ENCODE measurements at regions not wholly inside any gene's neighbourhood (a gene's known extent, or its start where the extent isn't known, plus 50 kb on each side); places are given as distances from the start of the nearest gene placed in this dataset.

DNA sequence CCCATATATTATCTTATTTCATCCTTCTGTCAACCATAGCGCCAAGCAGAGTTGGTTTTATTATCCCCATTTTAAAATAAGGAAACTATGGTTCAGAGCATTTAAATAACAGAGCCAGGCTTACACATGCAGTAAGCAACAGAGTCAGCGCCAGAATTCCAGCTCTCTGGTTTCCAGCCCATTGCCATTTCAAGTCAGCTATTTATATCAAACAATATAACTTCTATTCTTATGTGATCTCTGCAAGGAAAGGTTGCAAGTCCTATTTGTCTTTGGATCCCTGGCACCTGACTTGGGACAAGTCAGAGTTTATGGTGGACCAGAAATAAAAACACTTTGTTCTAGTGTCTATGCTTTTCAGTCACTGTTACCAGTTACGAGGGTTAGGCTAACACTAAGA is 174.1 kb upstream of the EEA1 start:
- DNase-seq (ENCODE audit: low spot score), result no peak

DNA sequence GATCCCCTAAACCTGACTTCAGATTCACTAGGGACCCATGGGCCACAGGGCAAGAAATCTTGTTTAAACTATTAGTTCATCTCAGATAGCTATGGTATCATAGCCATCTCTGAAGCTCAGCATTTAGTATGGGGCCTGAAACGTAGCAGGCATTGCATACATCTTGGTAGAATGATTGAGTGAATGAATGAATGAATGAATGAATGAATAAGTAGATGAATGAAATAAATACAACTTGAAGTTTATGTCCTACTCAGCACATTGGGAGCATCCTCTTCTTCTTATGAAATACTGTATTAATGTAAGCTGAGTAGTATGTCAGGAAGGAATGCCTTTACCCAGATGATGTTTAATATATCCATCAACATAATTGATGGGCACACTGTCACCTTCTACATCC is 175.4 kb upstream of the EEA1 start:
- DNase-seq (ENCODE audit: low spot score), result no peak

DNA sequence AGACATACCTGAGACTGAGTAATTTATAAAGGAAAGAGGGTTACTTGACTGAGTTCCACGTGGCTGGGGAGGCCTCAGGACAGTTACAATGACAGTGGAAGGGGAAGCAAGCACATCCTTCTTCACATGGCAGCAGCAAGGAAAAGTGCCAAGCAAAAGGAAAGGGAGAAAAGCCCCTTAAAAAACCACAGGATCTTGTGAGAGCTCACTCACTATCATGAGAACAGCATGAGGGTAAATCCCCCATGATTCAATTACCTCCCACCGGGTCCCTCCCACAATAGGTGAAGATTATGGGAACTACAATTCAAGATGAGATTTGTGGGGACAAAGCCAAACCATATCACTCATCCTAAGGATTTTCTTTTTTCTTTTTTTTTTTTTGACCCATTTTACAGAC is 177.8 kb upstream of the EEA1 start:
- no peak for DNase-seq (ENCODE audit: low spot score)

DNA sequence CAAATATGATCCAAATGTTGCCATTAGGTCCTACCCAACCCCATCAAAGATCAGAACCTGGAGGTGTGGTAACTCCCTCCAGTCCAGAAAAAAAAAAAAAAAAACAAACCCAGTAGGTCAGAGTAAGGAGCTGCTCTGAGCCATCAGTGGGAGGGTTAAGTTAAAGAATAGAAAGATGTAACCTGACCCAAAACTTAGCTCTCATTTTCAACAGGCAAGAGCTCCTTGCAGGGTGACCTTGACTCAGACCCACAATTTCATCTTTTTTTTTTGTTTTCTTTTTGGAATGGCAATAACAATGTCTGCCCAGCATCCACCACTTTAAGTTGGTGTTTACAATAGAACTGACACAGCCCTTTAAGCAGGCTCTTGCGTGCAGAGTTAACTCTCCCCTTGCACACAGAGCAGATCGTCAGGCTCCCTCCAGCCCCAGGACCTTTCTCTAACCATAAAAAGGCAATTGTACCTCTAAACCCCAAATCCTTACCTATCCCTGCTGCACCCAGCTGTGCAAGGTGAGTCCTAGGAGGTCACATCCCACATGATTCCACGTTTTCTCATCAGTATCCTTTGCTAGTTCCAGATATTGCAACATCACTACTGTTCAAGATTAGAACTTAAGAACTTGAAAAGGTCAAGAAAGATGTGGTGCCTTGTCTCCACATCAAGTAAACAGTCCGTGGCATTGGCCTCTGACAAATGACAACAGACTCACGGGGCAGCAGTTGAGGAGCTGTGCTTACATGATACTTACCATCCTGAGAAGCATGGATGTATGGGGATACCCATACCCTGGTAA is 178.6 kb upstream of the EEA1 start:
- no peak for DNase-seq (ENCODE audit: low spot score)

DNA sequence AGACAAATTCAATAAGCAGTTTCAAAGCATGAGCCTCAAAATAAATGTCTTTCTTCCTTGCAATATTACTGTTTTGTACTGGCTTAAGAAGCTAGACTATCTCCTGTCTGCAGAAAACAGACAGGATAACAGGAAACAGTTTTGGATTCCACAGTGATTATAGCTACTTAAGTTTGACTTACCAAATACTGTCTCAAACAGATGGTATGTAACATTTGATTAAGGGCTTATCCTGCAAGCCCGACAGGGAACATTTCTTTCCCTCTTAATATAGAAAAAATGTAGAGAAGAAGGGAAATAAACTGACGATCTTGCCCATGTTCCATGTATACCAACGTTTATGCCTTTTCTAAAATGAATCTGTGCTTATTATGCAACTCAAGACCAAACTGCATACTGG is 179.9 kb upstream of the EEA1 start:
- DNase-seq (ENCODE audit: low spot score), result no peak

DNA sequence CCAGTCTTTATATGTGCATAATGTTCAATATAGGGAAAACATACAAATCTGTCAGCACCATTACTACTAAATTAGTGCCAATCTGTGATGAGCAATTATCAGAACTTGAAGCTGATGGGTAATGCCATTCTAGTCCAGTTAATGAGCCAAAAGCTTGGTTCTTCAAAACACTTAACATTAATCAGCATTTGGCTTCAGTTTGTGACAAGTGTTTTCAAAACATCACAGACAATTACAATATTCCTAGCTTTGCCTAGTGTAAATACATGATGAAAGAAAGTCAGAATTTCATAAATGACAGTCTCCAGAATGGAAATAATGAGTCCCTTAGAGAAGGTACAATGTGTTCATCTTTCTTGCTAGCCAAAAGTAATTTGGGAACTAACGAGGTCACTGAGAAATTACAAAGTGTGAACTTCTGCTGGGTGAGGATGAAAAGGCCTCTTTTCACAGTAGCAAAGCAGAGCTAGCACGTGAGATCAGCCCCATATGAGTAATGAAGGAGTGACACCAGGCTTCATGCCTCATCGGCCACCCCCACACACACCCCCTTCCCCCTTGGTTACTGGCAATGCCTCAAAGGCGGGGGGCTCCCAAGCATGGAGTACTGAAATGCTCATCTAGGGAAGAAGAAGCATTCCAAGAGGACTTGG is 180.6 kb upstream of the EEA1 start:
- no peak for DNase-seq (ENCODE audit: low spot score)

DNA sequence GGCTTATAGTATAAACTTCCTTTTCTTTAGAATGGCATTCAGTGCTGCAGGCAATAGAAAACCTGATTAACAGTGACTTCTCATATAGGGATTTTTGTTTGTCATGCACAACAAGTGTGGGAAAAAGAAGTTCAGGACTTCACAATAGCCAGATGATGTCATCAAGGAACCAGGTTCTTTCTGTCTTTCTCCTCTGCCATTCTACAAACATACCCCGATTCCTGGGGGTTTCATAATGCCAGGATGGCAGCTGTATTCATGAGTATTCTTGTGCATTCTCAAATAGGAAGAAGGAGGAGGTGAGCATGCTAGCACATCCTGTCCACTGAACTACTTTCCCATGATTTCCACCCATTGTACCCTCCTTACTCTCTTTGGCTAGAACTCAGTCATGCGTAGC is 182.7 kb upstream of the EEA1 start:
- DNase-seq (ENCODE audit: low spot score), result no peak

DNA sequence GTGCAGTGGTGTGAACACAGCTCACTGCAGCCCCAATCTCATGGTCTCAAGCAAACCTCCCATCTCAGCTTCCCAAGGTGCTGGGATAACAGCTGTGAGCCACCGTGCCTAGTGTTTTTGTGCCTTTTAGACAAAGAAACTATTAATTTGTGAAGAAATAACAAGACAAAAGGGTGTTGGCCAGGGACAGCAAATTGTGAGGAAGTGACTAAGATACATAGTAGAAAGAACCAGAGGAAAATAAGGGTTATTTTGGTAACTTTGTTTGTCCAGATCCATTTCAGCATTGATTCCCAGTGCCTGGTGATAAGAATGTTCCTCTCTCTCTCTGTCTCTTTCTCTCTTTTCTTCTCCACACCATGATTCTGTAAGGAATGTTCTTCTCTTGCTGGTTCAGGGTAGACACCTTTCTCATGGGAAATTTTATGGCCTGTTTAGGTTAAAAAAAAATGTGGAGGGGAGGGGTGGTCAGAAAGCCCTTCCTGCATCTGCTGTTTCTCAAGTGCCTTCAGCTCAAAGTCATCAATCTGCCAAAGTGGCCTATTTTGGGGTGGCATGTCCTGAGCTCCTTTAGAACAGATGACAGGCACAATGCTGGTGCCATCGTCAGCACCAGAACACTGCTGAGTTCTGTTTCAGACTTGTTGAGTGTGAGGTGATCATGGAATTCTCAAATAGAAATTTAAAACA is 184.4 kb upstream of the EEA1 start:
- DNase-seq (ENCODE audit: low spot score), result no peak

DNA sequence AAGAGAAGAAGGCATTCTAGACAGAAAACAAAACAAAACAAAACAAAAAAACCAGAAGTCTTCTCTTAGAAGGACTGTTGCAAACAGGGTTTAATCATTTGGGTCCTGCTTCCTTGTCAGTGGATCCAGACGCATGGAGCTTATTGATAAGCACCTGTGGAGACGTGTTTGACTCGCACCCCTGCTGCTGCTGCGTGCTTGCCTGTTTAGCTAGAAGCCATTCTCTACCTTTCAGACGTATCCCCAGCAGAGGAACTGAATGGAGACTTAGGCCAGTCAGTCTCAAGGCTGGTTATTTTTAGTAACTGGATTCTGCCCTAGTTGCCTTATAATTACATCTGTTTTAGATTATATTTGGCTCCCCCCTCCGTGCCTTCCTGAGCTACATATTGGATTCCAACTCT is 186.1 kb upstream of the EEA1 start:
- DNase-seq (ENCODE audit: low spot score), result no peak

DNA sequence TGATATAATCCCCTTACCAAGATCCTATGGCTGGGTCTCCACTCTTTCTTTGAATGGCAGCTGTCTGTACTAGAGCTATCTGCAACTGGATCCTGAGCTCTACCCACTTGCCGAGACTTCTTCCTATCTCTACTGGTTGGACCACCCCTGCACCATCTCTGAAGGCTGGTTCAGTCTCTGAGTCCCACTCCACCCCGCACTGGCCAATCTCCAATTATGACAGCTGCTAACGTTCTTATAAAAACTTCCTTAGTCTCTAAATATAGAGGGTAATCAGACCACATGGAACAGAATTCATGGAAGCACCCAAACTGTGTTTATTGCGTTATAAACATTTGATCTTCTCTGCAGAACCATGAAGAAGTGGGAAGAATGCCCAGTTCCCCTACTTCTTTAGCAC is 186.6 kb upstream of the EEA1 start:
- no peak for DNase-seq (ENCODE audit: low spot score)

DNA sequence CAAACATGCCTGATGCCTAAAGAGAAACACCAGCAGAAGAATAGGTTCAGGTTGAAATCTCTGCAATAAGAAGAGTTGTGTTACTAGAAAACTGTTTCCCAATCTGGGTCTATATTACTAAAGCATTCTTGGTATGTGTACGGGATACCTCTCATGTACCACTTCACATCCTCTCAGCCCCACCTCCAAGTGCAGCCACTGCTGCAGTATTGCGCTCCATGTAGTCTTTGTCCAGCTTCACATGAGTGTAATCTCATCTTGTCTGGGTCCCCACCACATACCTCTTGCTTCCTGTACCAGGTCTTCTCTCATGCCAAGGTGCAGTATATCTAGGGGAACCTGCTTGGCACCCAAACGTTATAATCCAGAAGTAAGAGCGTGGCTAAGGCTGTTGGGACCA is 187.5 kb upstream of the EEA1 start:
- no peak for DNase-seq (ENCODE audit: low spot score)

DNA sequence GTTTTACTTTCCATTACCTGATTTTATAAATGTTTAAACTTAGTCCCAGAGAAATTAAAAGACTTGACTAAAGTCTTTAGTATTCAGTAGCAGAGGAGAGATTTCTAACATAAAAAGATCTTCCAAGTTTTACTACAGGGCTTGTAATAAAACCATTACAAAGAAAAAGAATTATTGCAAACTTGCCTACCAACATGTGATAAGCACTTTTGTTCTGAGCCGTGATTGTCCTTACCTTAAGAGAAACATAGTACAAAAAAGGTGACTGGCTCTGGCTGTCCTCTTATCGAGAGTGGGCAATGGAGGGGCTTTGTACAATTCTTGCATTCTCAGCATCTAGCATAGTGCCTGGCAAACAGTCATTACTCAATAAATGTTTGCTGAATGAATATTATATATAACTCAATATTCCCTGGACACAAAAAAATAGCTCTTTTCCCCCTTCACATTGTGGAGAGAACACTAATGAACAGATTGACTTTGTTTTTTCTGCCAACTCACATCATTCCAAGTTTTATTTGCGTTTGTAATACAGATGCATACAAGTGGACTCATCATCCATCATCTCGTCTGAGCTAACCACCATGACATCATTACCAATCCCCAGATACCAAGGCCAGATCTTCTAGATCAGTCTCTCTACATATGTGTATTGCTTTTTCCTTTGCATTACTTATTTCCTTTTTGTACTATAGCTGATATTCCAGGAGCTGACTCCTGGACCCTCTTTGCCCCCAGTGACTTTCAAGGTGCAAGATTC is 192.8 kb upstream of the EEA1 start:
- DNase-seq (ENCODE audit: low spot score), result no peak

DNA sequence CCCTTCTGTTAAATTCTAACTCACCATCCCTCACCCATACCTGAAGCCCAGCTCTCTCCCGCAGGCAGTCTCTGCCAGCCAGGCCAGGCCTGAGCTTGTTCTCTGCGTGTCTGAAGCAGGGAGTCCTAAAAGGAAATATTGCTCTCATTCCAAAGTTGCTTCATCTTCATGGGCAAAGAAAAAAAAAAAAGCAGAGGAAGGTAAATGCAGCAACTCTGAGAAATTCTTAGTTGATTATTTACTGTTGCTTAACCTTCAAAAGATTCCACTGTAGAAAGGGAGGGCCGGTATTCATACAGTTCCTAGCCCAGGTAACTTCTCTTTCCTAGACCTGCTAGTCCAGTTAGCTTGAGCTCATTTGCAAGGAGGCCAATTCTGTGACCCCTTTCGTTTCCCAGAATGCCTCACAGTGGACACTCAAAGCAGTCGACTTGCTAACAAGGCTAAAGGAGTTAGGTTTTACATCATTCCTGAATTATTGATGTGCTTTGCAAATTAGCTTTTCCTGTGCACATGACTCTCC is 193.5 kb upstream of the EEA1 start:
- peak; percentile 74 for DNase-seq (ENCODE audit: low spot score)

DNA sequence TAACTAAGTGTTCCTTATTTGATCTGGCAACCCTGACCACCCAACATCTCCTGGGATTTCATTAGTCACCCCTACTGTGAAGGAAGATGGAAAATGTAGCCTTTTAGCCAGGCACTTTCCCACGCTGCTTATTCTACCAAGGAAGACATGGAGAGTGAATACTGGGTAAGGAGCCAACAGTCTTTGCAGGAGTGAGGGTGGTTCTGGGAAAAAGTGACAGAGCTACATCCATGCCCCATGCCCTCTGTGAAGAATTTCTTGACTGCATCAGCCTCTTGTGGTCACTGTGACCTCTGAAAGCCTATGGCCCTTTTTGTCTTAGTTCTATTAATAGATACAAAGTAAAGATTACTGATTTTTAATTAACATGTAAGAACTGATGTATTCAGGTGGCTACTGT is 196.0 kb upstream of the EEA1 start:
- no peak for DNase-seq (ENCODE audit: low spot score)

DNA sequence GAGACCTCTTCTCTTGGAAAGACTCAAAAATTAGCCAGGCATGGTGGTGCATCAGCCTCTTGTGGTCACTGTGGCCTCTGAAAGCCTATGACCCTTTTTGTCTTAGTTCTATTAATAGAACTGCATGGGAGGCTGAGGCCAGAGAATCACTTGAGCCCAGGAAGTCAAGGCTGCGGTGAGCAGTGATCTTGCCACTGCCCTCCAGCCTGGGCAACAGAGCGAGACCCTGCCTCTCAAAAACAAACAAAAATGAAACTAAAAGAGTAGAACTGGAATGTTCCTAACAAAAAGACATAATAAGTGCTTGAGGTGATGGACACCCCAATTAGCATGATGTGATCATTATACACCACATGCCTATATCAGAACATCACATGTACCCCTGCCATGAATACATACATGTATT is 197.0 kb upstream of the EEA1 start:
- DNase-seq (ENCODE audit: low spot score), result no peak

DNA sequence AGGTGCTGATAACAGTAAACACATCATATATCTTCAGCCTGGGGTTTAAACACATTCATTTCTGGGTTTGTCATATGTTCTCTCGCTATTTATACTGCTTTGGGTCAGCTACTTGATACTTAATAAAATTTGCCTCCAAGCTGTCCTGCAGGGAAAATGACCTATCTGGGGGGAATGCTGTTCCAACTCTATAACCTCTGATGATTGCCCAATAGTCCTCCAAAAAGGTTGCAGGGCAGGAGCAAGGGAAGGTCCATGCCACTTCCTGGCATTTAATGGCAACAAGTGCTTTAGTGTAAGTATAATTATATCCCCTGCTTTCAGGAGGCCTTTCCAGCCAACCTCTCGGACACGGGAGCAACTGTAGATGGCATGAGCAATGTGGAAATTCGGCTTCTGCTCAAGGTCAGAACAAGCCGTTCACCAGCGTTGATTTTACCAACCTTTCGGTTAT is 198.0 kb upstream of the EEA1 start:
- DNase-seq (ENCODE audit: low spot score), result no peak

DNA sequence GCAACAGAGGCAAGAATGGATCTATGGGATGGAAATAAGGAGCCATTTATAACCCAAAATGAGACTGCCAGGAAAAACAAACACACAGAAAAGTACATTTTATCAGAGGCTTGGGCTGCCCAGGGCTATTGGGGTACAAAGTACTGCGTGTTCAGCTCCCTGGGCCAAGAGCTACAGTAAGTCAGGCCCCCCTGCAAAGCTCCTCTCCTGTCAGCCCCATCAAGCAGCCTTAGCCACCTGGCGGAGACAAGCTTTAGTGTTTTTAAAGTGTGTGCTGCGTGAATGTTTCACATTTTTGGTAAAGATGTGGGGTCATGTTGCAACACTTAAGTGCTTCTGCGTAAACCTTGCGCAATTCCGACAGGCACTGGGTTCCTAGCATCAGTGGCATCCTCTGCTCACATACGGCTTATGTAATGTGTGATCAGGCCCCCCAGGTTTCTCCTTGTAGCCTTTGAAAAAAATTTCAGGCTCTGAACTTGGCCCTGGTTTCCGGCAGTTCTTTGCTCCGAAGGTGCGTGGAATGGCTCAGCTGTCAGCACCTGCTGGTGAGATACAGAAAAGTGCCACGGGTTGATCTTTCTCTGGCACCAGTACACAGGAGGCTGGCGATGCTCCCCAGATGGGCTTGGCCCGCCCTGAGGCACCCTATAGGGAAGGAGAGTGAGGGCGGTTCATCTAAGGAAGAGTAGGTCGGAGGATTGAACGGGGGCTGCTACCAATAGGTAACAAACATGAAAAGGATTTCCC is 198.7 kb upstream of the EEA1 start:
- peak; percentile 70 for DNase-seq (ENCODE audit: low spot score)

DNA sequence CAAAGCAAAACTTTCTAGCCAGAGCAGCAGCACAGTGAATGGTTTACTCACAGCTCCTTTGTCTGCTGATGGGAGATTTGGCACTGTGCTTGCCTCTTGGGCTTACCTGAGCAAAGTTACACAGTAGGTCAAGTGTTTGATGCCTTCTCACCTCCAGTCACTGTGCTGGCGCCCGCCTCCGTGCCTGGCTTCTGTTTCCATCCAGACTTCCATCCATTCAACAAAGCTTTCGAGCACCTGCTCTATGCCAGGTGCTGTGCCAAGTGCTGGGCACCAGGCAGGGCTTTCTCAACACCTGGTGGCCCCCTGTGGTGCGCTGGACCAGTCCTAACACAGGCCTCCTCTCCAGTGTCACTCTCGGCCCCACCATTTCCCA is 199.2 kb upstream of the EEA1 start:
- DNase-seq (ENCODE audit: low spot score), result no peak

DNA sequence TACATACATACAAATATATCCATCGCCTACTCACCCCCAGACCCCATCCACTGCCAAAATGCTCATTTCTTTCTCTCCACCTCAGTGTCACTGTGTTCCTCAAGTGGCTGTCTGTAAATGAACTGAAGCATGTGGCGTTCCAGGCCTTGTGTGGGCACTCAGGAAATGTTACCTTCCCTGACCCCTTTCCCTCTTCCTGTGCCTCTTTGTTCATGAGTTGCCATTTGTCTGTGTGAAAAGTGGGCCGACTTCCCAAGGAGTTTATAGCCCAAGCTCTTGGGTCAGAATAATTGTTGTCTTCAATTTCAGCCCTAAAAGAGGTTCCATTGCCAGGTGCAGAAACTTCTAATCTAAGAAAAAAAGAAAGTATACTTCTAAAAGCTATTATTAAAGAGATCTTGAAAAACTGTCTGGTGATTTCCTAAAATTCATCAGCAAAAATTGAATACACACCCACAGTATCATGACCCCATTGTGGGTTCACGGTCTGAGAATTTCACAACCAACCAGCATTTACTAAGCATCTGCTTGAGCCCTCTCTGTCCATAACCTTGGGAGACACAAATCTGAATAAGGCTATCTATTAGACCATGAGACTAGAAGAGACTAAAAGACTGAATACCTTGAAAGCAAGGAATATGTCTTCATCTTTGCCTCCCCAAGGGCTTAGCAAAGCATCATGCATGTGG is 201.4 kb upstream of the EEA1 start:
- no peak for DNase-seq (ENCODE audit: low spot score)

DNA sequence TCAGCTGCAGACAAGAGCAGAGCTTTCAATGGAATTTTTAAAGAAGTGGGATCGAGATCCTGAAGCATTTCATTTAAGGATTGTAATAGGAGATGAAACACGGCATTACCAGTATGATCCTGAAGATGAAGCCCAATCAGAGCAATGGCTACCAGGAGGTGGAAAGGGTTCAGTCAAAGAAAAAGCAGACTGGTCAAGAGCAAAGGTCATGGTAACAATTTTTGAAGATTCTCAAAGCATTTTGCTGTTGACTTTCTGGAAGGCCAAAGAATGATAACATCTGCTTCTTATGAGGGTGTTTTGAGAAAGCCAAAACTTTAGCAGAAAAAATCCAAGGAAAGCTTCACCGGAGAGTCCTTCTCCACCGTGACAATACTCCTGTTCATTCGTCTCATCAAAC is 204.3 kb upstream of the EEA1 start:
- no peak for DNase-seq (ENCODE audit: low spot score)

Data from HT-29 (cell line).